ENCODE measurements at regions not wholly inside any gene's neighbourhood (a gene's known extent, or its start where the extent isn't known, plus 50 kb on each side); places are given as distances from the start of the nearest gene placed in this dataset.
"Not testable (repeated sequence)": the region's sequence is repeated elsewhere in the genome, so short reads cannot be mapped to it uniquely, and the experiment has no call there.

DNA sequence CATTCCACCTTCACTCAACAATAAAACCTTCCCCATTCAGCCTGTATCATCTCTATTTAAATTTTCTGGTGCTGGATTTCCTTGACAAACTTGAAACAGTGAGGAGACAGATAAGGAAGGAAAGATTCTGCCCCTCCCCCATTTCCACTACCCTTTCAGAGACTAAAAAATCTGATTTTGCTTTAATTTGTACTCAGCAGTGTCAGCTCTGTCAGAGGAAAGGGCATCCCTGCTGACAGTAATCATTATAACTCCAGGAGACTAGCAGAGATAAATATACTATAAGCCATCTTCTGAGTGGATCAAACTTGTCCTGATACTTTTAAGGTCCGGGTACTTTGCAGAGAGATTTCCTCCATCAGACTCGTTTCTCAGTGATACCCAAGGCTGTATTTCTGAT lies 155.6 kb downstream of the SAMD5 start:
- DNase-seq (ENCODE audit: extremely low read depth in 1 of 11, low read depth in 9 of 11, low spot score in 4 of 11): no peak

DNA sequence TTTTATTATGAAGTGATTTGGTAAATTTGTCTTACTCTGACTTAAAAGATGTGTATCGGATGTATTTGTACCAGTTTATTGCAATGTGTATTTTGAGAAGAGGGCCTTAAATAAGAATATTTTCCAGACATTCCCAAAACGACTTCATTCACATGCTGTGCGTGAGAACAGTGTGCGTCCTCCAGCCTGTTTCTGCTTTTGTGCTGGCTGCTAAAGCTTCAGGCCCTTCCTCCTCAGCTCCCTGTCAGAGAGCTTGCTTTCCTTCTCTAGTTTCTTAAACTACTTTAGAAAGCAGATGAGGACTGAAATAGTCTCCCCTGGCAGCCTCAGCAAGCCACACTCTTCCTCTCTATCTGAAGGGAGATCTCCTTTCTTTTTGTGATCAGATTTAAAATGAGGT lies 157.8 kb downstream of the SAMD5 start:
- no peak for DNase-seq (ENCODE audit: extremely low read depth in 1 of 11, low read depth in 9 of 11, low spot score in 4 of 11)

DNA sequence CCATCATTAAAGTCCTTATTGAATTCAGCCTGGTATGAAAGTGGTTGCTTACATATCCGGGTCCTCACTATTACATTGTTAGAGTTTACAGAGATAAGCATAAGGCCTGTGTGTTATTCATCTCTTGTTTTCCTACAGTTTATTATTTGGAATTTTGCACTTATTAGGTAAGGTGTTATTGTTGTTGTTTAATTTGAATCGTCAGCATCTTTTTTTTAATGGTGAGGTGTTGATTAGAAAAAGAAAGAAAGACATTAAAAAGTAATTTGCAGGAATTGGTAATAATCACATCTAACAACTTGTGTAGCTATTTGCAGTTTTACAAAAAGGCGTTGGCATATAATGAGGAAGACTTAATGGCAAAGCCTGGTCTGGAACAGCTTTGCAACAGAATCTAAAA lies 158.6 kb downstream of the SAMD5 start:
- DNase-seq (ENCODE audit: extremely low read depth in 1 of 11, low read depth in 9 of 11, low spot score in 4 of 11): no peak

DNA sequence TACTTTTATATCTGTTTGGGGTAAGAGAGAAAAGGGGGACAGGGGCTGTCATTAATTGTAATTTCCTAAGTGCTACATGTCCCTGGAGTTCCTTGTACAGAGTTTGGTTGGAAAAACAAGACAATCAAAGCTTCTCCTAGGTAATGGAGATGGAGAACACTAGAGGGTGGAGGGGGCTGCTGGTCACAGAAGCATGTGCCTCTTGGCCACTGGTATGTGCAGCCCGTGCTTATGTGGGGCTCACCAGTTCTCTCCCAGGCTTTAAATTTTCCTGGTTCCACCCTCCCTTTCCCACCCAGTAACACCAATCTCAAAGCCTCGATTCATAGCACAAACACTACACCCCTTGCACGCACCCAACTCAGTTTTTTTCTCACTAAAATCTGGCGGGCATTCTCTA lies 165.6 kb downstream of the SAMD5 start:
- DNase-seq (ENCODE audit: extremely low read depth in 1 of 11, low read depth in 9 of 11, low spot score in 4 of 11): no peak

DNA sequence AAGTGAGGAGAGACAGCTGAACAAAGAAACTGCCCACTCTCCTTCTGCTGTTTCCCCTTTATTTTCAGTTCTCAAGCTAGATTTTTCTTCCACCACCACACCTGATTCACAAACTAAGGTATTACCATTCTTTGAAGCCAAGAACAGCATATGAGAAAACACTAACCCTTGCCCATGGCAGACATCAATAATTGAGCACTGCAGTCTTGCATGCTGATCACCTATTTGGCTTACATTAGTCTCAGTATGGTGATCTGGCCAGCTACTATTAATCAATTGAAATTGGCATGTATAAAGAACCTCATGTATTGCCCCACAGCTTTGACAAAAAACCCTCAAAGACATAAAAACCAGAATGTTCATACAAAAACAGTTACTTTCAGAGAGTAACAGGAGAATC lies 166.3 kb downstream of the SAMD5 start:
- DNase-seq (ENCODE audit: extremely low read depth in 1 of 11, low read depth in 9 of 11, low spot score in 4 of 11): no peak

DNA sequence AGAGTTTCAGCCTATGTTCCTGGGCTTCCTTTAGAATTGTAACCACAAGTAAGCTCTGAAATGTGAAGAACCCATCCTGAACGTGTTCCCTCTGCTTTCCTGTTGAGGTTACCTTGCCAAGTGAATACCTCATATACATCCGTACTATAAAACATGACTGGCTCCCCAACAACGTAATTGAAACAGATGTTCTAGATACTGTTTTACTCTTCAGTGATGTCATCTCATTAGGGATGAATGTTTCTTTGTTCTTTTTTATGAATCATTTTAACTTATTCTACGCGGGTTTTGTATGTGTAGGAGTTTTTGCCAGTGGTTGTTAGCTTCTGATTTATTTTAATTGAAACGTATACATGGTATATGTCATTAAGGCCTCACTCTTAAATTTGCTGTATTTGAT lies 166.8 kb downstream of the SAMD5 start:
- DNase-seq (ENCODE audit: extremely low read depth in 1 of 11, low read depth in 9 of 11, low spot score in 4 of 11): no peak

DNA sequence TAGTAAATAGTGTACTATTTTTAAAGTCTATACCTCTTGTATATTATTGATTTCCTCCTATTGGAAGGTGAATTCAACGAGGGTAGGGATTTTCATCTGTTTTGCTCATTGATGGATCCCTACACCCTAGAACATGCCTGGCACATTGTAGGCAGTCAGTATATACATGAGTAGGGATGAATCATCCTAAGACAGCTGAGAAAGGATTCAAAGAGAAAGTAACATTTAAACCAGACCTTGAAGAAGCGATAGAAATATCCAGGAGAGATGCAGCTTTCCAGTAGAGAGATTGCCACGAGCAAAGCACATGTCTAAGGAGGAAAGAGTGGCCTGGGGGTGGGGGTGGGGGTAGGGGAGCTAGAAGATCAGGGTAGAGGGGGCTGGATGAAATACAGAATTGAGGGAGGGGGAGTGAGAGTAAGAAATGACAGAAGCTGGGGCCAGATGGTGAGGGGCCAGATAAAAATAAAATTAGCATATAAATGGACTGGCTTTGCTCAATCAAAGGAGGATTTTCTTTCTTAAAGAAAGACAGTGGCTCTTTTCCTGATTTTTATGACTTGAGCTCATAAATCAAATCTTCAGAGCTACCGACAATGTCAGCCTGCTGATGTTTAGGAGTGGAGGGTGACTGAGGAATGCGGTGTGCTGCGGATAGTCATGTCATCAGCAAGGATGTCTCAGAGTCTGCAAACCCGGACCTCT lies 168.2 kb downstream of the SAMD5 start:
- no peak for DNase-seq (ENCODE audit: extremely low read depth in 1 of 11, low read depth in 9 of 11, low spot score in 4 of 11)

DNA sequence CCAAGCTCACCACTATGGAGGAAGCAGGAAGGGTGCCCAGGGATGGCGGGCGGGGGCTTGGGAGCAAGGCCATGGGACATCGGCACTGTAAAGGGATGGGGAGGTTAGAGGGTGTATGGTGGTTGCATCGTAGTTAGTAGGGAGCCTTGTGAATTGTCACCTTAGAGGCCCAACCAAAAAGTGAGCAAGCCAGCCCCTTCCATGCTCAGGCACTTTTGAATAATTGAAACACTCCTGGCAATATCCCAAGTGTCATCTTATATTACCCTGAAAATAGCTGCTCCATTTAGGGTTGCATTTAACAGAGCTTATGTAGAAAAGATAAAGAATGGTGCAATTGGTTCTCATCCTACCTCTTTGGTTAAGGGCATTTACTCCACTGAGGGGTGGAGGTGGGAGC lies 169.2 kb downstream of the SAMD5 start:
- DNase-seq (ENCODE audit: extremely low read depth in 1 of 11, low read depth in 9 of 11, low spot score in 4 of 11): no peak

DNA sequence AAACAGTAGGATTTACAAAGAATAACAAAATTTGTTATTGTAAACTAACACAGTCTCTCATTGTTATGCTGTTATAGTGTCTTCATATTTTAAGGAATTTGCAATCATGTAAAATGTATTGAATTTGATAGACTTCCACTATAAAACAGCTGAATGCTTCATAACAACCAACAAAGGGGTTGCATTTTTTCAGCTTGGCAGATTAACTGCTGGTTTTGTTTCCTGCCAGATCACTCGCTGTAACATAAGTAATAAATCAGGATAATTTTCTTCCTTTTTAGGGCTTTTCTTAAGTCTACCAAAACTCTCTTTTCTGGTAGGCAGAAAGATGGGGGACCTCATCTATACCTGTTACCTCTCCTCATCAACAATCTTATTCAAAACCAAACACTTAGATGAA lies 169.8 kb downstream of the SAMD5 start:
- peak in 5 of 11 donors; percentile 8 to 27 (median 18) for DNase-seq (ENCODE audit: extremely low read depth in 1 of 11, low read depth in 9 of 11, low spot score in 4 of 11)

DNA sequence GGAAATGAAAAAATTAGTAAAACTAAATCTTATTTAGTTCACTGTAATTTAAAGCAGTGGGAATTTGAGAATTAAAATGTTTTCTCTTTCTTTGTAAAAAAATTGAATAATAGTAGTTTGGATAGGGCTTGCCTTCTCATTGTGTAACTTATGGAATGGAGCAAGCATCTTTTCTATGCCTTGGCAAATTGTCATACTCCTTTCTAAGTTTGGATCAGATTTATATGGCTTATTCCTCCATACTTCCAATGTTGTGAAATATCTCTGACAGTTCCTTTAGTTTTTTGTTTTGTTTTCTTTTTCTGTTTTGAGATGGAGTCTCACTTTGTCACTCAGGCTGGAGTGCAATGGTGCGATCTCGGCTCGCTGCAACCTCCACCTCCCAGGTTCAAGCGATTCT lies 176.4 kb downstream of the SAMD5 start:
- DNase-seq (ENCODE audit: extremely low read depth in 1 of 11, low read depth in 9 of 11, low spot score in 4 of 11): no peak

DNA sequence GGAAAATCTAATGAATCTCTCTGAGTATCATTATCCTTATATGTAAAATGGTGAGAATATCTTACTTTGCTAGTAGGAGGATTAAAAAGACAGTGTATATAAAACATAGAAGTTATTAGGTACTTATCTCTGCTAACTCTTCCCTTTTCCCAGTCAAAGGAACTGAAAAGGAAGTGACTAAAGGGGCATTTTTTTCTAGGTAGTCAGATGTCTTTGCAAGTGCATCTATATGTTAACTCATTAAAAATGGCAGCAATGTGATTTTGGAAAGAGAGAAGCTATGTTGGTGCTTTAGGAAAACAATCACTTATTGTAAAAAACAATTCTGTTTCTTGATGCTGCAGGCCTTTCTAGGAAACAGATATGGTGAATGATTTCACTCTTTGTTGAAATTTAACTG lies 180.9 kb downstream of the SAMD5 start:
- DNase-seq (ENCODE audit: extremely low read depth in 1 of 11, low read depth in 9 of 11, low spot score in 4 of 11): no peak

DNA sequence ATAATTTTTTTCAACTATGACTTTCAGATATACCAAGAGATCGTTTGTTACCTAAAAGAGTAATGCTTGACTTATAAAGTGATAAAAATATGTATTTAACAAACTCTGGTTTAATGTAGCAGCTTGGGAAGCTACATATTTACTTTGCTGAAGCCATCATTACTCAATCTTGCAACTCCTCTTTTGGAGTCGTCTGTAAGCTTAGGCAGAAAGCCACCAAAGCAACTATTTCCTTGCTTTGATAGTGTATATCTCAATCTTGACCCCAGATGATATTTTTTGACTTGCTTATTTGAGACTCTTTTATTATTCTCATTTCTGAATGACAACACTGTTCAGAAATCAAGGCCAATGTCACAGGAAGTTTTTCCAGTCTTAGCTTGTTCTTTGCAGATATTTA lies 183.0 kb downstream of the SAMD5 start:
- DNase-seq (ENCODE audit: extremely low read depth in 1 of 11, low read depth in 9 of 11, low spot score in 4 of 11): no peak

DNA sequence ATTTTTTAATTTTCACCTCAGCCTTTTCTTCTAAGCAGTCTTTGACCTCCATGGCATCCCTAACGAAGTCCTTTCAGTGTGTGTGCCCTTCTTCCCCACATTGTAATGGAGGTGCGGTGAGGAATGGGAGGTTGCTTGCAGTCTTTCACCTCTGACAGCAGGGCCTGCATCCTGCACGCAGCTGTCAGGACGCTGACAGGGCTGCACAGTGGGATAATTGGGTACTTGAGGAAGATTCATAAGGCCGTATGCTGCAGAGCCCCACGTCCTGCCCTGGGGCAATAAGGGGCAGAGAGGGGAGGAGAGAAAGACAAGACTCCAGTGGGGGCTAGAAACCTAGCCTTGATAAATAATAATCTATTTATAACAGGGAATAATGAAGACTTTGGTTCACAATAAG lies 184.7 kb downstream of the SAMD5 start:
- no peak for DNase-seq (ENCODE audit: extremely low read depth in 1 of 11, low read depth in 9 of 11, low spot score in 4 of 11)

DNA sequence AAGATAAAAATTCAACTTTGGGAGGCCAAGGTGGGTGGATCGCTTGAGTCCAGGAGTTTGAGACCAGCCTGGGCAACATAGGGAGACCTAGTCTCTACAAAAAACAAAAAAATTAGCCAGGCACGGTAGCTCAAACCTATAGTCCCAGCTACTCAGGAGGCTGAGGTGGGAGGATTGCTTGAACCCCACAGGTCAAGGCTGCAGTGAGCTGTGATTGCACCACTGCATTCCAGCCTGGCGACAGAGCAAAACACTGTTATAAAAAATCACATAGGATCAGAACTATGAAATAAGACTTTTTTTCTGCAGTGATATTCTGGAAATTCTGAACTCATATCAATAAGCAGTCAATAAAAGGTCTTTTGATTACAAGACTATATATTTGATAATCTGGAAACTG lies 186.1 kb downstream of the SAMD5 start:
- DNase-seq (ENCODE audit: extremely low read depth in 1 of 11, low read depth in 9 of 11, low spot score in 4 of 11): not testable (repeated sequence)

DNA sequence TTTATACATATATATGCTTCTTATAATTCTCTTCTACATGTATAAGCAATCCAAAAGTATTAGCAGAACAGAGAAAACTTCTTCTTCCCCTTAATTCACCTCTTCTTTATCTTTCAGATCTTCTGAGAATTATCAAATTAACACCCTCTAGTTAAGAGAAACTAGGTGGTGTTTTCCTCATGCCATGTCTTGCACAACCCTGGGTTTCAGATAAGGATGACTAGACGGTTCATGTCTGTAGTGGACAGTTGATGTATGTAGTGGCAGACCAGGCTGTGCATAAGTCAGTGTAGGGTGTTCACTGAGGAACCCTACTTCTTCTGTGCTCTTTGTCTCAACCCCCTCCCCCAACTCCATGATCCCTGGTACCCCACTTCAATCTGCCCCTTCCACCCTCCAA lies 187.3 kb downstream of the SAMD5 start:
- no peak for DNase-seq (ENCODE audit: extremely low read depth in 1 of 11, low read depth in 9 of 11, low spot score in 4 of 11)

DNA sequence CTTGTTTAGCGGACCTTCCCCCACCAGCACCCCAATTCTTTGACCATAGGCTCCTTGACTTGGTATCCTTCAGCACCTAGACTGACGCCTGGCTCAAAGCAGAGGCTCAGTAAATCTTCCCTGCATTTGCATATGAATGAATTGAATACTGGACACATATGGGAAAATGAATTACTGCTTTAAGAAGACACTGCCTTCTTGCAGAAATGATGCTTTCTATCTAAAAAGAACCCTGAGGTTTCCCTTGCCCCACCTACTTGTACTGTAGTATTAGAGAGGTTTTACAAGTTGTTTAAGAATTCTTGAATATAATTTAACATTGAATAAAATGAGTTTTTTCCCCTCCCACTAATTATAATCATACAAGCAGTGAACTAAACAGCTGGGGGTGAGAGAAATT lies 190.7 kb downstream of the SAMD5 start:
- no peak for DNase-seq (ENCODE audit: extremely low read depth in 1 of 11, low read depth in 9 of 11, low spot score in 4 of 11)

DNA sequence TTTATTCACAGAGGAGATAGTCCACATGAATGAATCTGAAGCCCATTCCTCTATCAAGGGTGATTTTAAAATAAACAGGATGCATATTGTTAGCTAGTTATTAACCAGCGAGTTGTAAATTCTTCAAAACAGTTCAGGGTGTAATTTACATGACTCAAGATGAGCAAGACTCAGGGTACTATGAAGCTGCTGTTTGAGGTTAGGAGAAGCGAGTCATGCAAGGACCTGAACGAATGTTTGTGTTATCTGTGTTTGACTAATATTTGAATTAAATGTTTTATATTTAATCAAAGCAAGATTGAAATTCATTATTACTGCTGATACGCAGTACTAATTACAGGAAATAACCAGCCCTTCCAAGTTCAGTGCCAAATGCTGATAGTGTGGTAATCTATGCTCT lies 191.1 kb downstream of the SAMD5 start:
- DNase-seq (ENCODE audit: extremely low read depth in 1 of 11, low read depth in 9 of 11, low spot score in 4 of 11): no peak

DNA sequence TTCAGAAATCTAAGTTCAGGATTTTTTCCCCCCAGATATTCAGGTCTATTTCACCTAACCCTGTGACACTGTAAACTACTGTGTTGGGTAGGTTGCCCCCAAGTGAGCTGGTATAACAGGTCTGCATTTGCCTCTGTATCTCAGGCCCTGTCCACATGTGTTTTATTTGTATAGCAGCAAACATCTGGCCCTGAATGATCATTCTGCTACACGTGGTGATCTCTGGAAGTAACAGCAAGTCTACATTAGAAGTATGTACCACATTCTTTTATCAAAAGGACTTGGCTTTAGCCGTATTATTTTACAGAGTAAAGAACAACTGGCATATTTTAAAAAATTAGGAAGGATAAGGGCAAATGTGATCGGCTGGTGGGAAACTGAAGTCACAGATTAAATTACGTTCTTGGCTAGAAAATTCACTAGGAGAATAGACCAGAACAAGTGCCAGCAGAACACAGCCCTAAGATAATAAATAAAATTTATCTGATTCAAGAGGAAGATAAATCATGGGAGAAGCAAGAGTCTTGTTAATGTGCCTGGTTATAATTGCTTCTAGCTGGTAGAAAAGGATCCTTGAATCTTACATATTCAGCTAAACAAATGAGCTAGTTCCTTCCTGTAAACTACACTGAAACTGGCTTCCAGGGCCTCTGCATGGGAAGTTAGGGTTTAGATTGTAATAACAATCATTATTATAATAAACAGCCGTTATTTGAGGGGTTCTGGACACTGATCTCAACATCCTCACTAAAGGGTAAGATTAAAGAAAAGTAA lies 192.1 kb downstream of the SAMD5 start:
- no peak for DNase-seq (ENCODE audit: extremely low read depth in 1 of 11, low read depth in 9 of 11, low spot score in 4 of 11)

DNA sequence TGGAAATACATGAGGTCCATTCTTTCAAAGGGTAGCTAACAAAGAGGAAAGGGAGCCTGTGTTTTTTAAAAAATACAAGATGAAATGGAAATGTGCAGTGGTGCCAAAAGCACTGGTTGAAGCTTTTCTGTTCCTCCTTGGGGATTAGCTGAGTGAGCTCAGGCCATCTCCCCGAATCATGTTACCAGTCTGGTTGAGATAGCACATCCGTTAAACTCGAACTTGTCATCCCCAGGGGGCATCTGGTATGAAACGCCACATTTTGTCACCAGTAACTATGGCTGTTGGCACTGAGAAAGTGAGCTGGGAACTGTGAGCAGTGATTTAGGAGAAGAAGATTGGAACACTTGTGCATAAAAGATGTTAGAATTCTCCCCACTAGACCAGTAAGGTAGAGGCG lies 196.2 kb downstream of the SAMD5 start:
- no peak for DNase-seq (ENCODE audit: extremely low read depth in 1 of 11, low read depth in 9 of 11, low spot score in 4 of 11)

DNA sequence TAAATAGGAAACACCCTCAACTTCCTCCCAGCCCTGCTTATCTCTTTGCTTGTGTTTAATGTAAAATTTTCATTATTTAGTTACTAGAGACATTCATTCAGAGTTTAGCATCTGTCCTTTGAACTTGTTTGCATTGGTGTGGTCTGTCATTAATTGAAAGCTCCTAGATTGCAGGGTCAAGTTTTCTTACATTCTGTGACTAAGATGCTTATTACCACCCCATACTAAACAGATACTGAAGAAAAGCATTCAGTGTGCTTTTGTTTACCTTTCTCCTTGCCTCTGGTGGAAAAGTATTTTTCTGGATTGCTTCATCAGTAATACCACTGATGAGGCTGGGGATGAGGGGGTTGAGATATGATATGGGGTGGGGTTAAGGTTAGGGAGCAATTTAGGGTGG lies 199.0 kb downstream of the SAMD5 start:
- DNase-seq (ENCODE audit: extremely low read depth in 1 of 11, low read depth in 9 of 11, low spot score in 4 of 11): no peak

DNA sequence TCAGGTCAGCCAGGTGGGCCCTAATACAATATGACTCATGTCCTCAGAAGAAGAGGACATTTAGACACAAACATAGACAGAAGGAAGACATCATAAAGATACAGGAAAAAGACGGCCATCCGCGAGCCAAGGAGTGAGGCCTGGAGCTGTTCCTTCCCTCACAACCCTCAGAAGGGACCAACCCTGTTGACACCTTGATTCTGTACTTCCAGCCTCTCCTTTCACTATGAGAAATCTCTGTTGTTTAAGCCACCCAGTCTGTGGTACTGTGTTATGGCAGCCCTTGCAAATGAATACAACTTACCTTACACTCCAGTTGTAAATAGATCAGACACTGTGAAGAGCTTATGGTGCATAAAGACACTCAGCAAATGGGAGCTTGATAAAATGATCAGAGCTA lies 199.7 kb downstream of the SAMD5 start:
- DNase-seq (ENCODE audit: extremely low read depth in 1 of 11, low read depth in 9 of 11, low spot score in 4 of 11): no peak

Measured in renal cortex interstitium (tissue), 11 donors.